Upper lobe of left lung (tissue), 4 donors: ENCODE measurements at regions not wholly inside any gene's neighbourhood (a gene's known extent, or its start where the extent isn't known, plus 50 kb on each side); places are given as distances from the start of the nearest gene placed in this dataset.

ENCODE experiments used
- CTCF ChIP-seq, 6 experiments: fragments of 450-650 bp in 4 of 6; fragments of 200-600 bp in 2 of 6; sonication (generic) in 2 of 6; IDR thresholded peaks; one replicate each; pipeline ENCODE4 v1.5.1; 2016 to 2019; ENCODE audit warnings: antibody characterized with exemption in 6 of 6
- EP300 ChIP-seq, 4 donors: sonication (generic); formaldehyde crosslinking; IDR thresholded peaks; one replicate each; pipeline ENCODE4 v1.5.1; 2017; ENCODE audit warnings: antibody characterized with exemption in 4 of 4, control low read depth in 2 of 4
- POLR2A ChIP-seq, 4 donors: fragments of 450-650 bp; IDR thresholded peaks; one replicate each; pipeline ENCODE4 v1.5.1; 2016 to 2017; ENCODE audit warnings: antibody characterized with exemption in 4 of 4, mild to moderate bottlenecking in 2 of 4
- POLR2AphosphoS5 ChIP-seq, 2 donors: sonication (generic); formaldehyde crosslinking; IDR thresholded peaks; one replicate each; pipeline ENCODE4 v1.5.1; 2017; ENCODE audit warnings: antibody characterized with exemption in 2 of 2

- no peak for TF ChIP-seq CTCF (IDR thresholded peaks at IDR 0.05)
- TF ChIP-seq POLR2A (IDR thresholded peaks at IDR 0.05) = no peak
- no peak for TF ChIP-seq POLR2AphosphoS5 (IDR thresholded peaks at IDR 0.05)
- TF ChIP-seq EP300 (IDR thresholded peaks at IDR 0.05) = no peak
Observed at GRCh38 chr20:19958219-19958618, 58.9 kb upstream of the NAA20 start.
